ENCODE measurements at regions not wholly inside any gene's neighbourhood (a gene's known extent, or its start where the extent isn't known, plus 50 kb on each side); places are given as distances from the start of the nearest gene placed in this dataset.

GRCh38 chr16:85316944-85317343 is 204.7 kb upstream of the CIBAR2 start:
- no peak overlapping the region for H3K27ac ChIP-seq
- no peak overlapping the region for H3K4me2 ChIP-seq
- DNase-seq (ENCODE audit: low spot score): no peak
- H3K4me3 ChIP-seq: no peak overlapping the region
- H3K27me3 ChIP-seq: no peaks in the 10 kb centered on the region
- no peaks in the 10 kb centered on the region for H3K9me3 ChIP-seq (ENCODE audit: low read depth)
- TF ChIP-seq EZH2 (IDR thresholded peaks at IDR 0.05; ENCODE audit: borderline replicate concordance) (no peak), CTCF (IDR thresholded peaks at IDR 0.05; ENCODE audit: poor library complexity) (no peak), EZH2phosphoT487 (IDR thresholded peaks at IDR 0.05; ENCODE audit: low read depth, severe bottlenecking, unreplicated experiment) (no peak)
- no peaks in the 10 kb centered on the region for H3K9me2 ChIP-seq (replicated peaks; ENCODE audit: insufficient read depth)
- no peak overlapping the region for H2AFZ ChIP-seq
- H4K20me1 ChIP-seq (ENCODE audit: insufficient read depth, poor library complexity, severe bottlenecking): peaks cover 3% of the 10 kb centered on the region
- H3K36me3 ChIP-seq (replicated peaks; ENCODE audit: insufficient read depth, low read depth): no peaks in the 10 kb centered on the region
- H3K4me1 ChIP-seq (ENCODE audit: insufficient read depth): peaks cover 49% of the 10 kb centered on the region
- peaks cover 9% of the 10 kb centered on the region for H3K79me2 ChIP-seq
- 91% methylated on average over 9 of the region's 9 CpGs for WGBS (ENCODE audit: low lambda C conversion rate, missing lambda C conversion rate)

- H3K9me3 ChIP-seq (ENCODE audit: low read depth): no peaks in the 10 kb centered on the region
- no peaks in the 10 kb centered on the region for H3K36me3 ChIP-seq (replicated peaks; ENCODE audit: insufficient read depth, low read depth)
- H3K79me2 ChIP-seq: peaks cover 9% of the 10 kb centered on the region
- H4K20me1 ChIP-seq (ENCODE audit: insufficient read depth, poor library complexity, severe bottlenecking): peaks cover 3% of the 10 kb centered on the region
- no peak for DNase-seq (ENCODE audit: low spot score)
- no peak overlapping the region for H3K4me2 ChIP-seq
- no peak overlapping the region for H2AFZ ChIP-seq
- H3K27me3 ChIP-seq: no peaks in the 10 kb centered on the region
- no peak overlapping the region for H3K27ac ChIP-seq
- TF ChIP-seq EZH2phosphoT487 (IDR thresholded peaks at IDR 0.05; ENCODE audit: low read depth, severe bottlenecking, unreplicated experiment) (no peak), CTCF (IDR thresholded peaks at IDR 0.05; ENCODE audit: poor library complexity) (no peak), EZH2 (IDR thresholded peaks at IDR 0.05; ENCODE audit: borderline replicate concordance) (no peak)
- H3K4me1 ChIP-seq (ENCODE audit: insufficient read depth): peaks cover 49% of the 10 kb centered on the region
- WGBS (ENCODE audit: low lambda C conversion rate, missing lambda C conversion rate): 90% methylated on average over 12 of the region's 12 CpGs
- no peak overlapping the region for H3K4me3 ChIP-seq
- H3K9me2 ChIP-seq (replicated peaks; ENCODE audit: insufficient read depth): no peaks in the 10 kb centered on the region
Observed at GRCh38 chr16:85317704-85318103, 205.4 kb upstream of the CIBAR2 start.

- Histone ChIP-seq H3K4me1 (ENCODE audit: insufficient read depth) (peaks cover 34% of the 10 kb centered on the region), H3K4me3 (no peak overlapping the region), H3K27ac (no peak overlapping the region), H3K27me3 (no peaks in the 10 kb centered on the region), H3K9me3 (ENCODE audit: low read depth) (no peaks in the 10 kb centered on the region), H3K4me2 (no peak overlapping the region), H2AFZ (no peak overlapping the region), H3K79me2 (peaks cover 9% of the 10 kb centered on the region), H3K9me2 (replicated peaks; ENCODE audit: insufficient read depth) (no peaks in the 10 kb centered on the region), H3K36me3 (replicated peaks; ENCODE audit: insufficient read depth, low read depth) (no peaks in the 10 kb centered on the region), H4K20me1 (ENCODE audit: insufficient read depth, poor library complexity, severe bottlenecking) (no peaks in the 10 kb centered on the region)
- DNase-seq (ENCODE audit: low spot score): no peak
- TF ChIP-seq EZH2phosphoT487 (IDR thresholded peaks at IDR 0.05; ENCODE audit: low read depth, severe bottlenecking, unreplicated experiment) (no peak), CTCF (IDR thresholded peaks at IDR 0.05; ENCODE audit: poor library complexity) (no peak), EZH2 (IDR thresholded peaks at IDR 0.05; ENCODE audit: borderline replicate concordance) (no peak)
- 97% methylated on average over 24 of the region's 24 CpGs for WGBS (ENCODE audit: low lambda C conversion rate, missing lambda C conversion rate)
Observed at GRCh38 chr16:85319208-85319983, 207.1 kb upstream of the CIBAR2 start.

All from hepatocyte (in vitro differentiated cells).